ENCODE measurements at regions not wholly inside any gene's neighbourhood (a gene's known extent, or its start where the extent isn't known, plus 50 kb on each side); places are given as distances from the start of the nearest gene placed in this dataset.

DNA sequence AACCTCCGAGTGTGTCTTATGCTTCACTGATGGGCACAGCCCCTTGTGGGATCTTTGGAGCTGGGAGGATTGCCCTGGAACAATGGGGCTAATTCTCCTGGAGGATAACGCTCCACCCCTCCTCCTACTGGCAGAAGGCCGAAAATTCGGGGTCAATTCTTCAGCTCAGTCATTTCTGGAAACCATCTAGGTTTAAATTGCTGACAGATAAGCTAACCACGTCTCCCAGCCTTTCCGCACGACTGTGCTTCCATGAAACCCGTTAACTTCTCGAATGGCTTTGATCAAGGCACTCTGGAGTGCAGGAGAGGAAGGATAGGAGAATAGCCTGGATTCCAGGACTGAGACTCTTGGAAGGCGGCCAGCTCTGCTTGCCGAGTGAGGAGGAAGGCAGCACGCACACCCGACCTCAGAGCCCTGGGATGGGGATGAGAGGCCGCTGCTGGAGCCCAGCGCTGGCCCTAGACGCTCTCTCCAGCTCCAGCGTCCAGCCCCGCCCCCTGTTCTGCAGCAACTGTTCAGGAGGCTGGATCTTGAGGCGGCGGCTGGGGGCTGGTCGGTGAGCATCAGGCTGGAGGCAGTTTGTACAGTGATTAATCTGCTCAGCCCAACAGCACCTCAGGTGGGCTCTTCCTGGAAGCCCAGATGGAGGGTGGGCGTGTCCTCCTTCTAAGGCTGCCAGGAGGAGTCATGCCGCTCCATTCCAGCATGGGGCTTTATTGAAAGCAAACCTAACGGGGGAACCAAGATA, 176.7 kb upstream of the NCAM1 start:
- no peak for TF ChIP-seq CTCF (IDR thresholded peaks at IDR 0.05)
- CTCF ChIA-PET: no interaction called here
- Mint-ChIP-seq H3K27me3 (peaks cover 6% of the 10 kb centered on the region), H3K4me3 (no peak overlapping the region), H3K27ac (no peak overlapping the region), H3K36me3 (ENCODE audit: low read depth) (no peaks in the 10 kb centered on the region), H3K4me1 (no peaks in the 10 kb centered on the region), H3K9me3 (no peaks in the 10 kb centered on the region)
- POLR2A ChIA-PET: no interaction called here
- ATAC-seq (ENCODE audit: low read depth) (no peak), DNase-seq (no peak)
- intact Hi-C loops (cut with micrococcal nuclease): no loop called here

DNA sequence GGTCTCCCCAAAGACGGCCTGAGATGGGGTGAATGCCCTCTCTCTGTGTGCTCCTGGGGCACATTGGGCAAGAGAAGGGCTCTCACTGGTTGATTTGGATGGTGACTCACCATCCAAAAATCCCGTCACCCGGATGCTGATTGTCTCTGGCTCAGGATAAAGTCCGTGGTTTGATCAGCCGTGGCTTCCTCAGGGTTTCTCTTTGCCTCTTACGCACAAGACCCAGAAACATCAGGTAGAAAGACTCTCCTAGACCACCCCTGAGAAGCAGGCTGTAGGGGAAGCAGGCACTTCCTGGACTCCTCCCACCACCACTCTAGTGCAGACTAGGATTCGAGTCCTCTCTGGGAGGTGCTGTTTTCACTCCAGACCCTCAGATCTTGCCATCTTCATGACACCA, 176.1 kb upstream of the NCAM1 start:
- Mint-ChIP-seq H3K9me3 (no peaks in the 10 kb centered on the region), H3K27ac (no peak overlapping the region), H3K4me3 (no peak overlapping the region), H3K4me1 (no peaks in the 10 kb centered on the region), H3K36me3 (ENCODE audit: low read depth) (no peaks in the 10 kb centered on the region), H3K27me3 (peaks cover 6% of the 10 kb centered on the region)
- no peak for ATAC-seq (ENCODE audit: low read depth)
- ChIA-PET CTCF (no interaction called here), POLR2A (no interaction called here)
- DNase-seq: no peak
- intact Hi-C loops (cut with micrococcal nuclease): no loop called here
- no peak for TF ChIP-seq CTCF (IDR thresholded peaks at IDR 0.05)

GRCh38 chr11:112785719-112786118, 175.5 kb upstream of the NCAM1 start:
- ChIA-PET POLR2A (no interaction called here), CTCF (no interaction called here)
- no peak for ATAC-seq (ENCODE audit: low read depth)
- intact Hi-C loops (cut with micrococcal nuclease): no loop called here
- H3K4me1 Mint-ChIP-seq: no peaks in the 10 kb centered on the region
- H3K4me3 Mint-ChIP-seq: no peak overlapping the region
- no peak for DNase-seq
- no peaks in the 10 kb centered on the region for H3K9me3 Mint-ChIP-seq
- H3K27ac Mint-ChIP-seq: no peak overlapping the region
- TF ChIP-seq CTCF (IDR thresholded peaks at IDR 0.05): no peak
- peaks cover 6% of the 10 kb centered on the region for H3K27me3 Mint-ChIP-seq
- H3K36me3 Mint-ChIP-seq (ENCODE audit: low read depth): no peaks in the 10 kb centered on the region

- no peak overlapping the region for H3K27ac Mint-ChIP-seq
- intact Hi-C loops (cut with micrococcal nuclease): no loop called here
Observed at GRCh38 chr11:112786196-112786595, 175.0 kb upstream of the NCAM1 start.

More at GRCh38 chr11:112786196-112786595, 175.0 kb upstream of the NCAM1 start:
- CTCF ChIA-PET: no interaction called here
- Mint-ChIP-seq H3K27me3 (peaks cover 6% of the 10 kb centered on the region), H3K36me3 (ENCODE audit: low read depth) (no peaks in the 10 kb centered on the region), H3K4me3 (no peak overlapping the region), H3K4me1 (no peaks in the 10 kb centered on the region), H3K9me3 (no peaks in the 10 kb centered on the region)
- ATAC-seq (ENCODE audit: low read depth) (no peak), DNase-seq (no peak)
- POLR2A ChIA-PET: no interaction called here
- TF ChIP-seq CTCF (IDR thresholded peaks at IDR 0.05): no peak

Data from activated B cell treated with CpG ODN at 0.5 μM for 24 hours (primary cell).